GM12892 (cell line): ENCODE measurements at regions not wholly inside any gene's neighbourhood (a gene's known extent, or its start where the extent isn't known, plus 50 kb on each side); places are given as distances from the start of the nearest gene placed in this dataset.

Experiments used
- POLR2A ChIP-seq: IDR thresholded peaks from 2 replicates; pipeline ENCODE4 v1.6.1; 2011; ENCODE audit warnings: low read depth, low read length, control low read depth
- POLR2AphosphoS5 ChIP-seq: IDR thresholded peaks from 2 replicates; pipeline ENCODE4 v1.6.1; 2011; ENCODE audit warnings: low read depth, low read length, control low read depth
- TAF1 ChIP-seq: IDR thresholded peaks from 2 replicates; pipeline ENCODE4 v1.6.1; 2011; ENCODE audit warnings: low read depth, mild to moderate bottlenecking, control low read depth, low read length, borderline replicate concordance

DNA sequence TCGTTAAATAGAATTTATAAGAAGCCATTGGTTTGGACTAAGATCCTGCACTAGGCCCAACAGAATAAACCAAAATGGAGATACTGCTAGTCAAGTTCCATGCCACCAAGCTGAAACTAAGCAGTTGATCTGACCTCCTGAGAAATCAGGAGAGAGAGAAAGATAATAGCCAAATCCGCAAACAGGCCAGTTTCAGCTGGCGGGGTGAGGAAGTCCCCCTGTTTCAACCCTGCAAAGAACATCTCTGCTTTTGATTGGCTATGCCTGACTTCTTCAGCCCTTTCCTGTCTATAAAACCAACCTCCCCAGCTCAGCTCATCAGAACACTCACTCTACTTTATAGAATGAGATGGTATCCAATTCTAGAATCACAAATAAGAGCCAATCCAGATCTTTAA, 543.3 kb upstream of the ID2 start:
- TF ChIP-seq POLR2A (no peak), TAF1 (no peak), POLR2AphosphoS5 (no peak)
